GM18519 (cell line): ENCODE measurements at regions not wholly inside any gene's neighbourhood (a gene's known extent, or its start where the extent isn't known, plus 50 kb on each side); places are given as distances from the start of the nearest gene placed in this dataset.
"Not testable (repeated sequence)": the region's sequence is repeated elsewhere in the genome, so short reads cannot be mapped to it uniquely, and the experiment has no call there.

ENCODE experiments used
- ATAC-seq: cut with Tn5 transposase; IDR thresholded peaks from one replicate; pipeline ENCODE4 v1.9.1; 2021; ENCODE audit warnings: mild to moderate bottlenecking, moderate library complexity; ENCODE audit not compliant: unreplicated experiment, low FRiP score

DNA sequence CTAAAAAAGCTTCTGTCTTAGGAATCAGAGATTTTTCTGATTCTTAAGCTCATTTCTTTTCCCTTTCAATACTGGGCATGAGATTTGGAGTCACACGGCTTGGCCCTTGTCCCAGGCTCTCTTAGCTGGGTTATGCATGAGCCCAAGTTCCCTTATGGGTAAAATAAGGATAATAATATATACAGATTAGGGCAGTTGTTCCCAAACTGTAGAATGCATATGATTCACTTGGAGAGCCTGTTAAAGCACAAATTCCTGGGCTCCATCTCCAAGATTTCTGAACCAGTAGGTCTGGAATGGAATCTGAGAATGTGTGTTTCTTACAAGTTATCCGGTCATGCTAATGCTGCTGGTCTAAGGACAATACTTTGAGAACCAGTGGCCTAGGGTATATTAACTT is 154.0 kb downstream of the REEP3 start:
- ATAC-seq: no peak

- ATAC-seq: no peak
These were observed 155.8 kb downstream of the REEP3 start for GRCh38 chr10:63677001-63677400.

GRCh38 chr10:63680545-63680944 is 159.3 kb downstream of the REEP3 start:
- ATAC-seq: not testable (repeated sequence)

GRCh38 chr10:63681993-63682697 is 160.9 kb downstream of the REEP3 start:
- ATAC-seq: peak; percentile 50

DNA sequence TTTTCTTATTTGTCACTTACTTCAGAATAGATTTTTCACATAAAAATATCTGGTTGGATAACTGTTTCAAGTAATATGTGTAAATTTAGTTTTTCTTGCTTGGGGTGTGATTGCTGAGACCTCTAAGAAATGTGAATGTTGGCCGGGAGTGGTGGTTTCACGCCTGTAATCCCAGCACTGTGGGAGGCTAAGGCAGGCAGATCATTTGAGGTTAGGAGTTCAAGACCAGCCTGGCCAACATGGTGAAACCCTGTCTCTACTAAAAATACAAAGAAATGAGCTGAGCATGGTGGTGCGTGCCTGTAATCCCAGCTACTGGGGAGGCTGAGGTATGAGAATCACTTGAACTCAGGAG is 161.5 kb downstream of the REEP3 start:
- not testable (repeated sequence) for ATAC-seq

DNA sequence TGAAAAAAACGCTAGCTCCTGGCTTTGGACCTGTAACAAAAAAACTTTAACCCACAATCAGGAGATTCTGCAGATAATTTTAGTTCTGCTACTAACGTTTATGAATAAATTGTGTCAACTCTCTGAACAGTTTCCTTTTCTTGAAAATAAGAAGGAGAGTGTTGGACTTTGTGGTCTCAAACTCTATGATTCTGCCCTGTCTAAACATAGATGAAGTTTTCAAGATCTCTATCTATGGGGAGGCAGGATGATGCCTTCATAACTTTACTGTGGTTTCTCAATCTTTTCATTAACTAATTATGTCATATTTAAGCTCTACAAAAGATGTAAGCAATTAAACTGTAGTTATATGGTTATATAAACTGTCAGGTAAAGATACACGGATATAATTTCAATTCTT is 162.0 kb downstream of the REEP3 start:
- ATAC-seq: no peak

DNA sequence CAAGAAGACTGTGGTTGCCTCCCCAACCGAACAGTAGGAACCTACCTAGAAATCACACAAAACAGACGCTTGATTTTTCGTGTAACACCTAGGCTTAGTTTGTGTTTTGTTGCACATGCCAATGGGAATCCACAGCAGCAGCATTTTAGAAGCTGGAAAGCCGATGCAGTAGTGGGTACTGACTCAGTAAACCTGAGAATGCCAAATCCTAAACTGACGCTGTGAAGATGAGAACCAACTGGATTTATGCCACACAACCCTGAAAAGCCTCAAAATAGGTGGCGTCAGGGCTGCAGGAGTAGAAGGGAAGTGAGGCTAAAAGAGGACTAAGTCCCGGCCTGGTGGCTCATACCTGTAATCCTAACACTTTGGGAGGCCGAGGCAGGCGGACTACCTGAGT is 162.5 kb downstream of the REEP3 start:
- no peak for ATAC-seq

DNA sequence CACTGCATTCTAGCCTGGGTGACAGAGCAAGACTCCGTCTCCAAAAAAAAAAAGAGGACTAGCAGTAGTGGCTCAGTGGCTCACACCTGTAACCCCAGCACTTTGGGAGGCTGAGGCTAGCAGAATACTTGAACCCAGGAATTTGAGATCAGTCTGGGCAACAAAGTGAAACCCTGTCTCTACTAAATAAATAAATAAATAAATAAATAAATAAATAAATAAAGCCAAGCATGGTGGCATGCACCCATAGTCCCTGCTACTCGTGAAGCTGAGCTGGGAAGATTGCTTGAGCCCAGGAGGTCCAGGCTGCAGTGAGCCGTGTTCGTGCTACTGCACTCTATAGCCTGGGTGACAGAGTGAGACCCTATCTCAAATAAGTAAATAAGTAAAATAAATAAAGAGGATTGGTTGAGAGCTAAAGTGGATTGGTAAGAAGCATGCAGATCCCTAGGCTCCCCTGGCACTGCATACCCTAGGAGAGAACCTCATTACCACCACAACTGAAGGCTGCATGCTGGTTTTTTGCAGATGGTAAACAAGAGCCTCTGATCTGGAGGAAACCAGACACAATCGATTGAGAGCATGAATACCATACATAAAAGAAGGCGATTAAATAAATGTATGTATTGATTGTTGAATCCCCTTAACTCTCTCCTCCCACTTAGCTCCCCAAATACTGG is 163.2 kb downstream of the REEP3 start:
- no peak for ATAC-seq

GRCh38 chr10:63689768-63690167 is 168.6 kb downstream of the REEP3 start:
- no peak for ATAC-seq

DNA sequence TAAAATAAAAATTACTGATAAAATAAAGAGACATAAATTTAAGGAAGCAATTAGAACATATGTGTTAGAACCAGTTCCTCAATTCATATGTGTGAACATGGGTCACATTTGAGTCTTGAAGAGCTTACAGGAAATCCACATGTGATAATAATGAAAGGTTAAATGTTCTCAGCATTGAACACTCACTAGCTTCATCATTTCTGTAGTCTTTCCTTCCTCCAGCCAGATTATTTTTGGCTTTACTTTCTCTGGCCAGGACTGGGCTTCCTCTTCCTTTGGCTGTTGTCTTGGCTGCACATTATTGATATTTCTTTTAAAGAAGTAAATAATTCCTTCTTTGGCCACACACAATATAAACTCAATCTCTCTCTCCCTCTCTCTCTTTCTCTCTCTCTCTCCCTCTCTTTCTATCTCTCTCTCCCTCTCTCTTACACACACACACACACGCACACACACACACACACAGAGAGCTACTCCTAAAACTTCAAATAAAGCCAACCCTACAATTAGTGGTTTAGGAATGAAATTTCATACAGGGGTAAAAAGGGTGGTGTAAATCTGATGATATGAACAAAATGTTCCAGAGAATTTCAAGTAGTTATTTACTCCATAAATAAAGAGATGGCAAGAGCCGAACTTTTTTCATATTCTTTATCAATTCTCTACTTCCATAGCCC is 171.2 kb downstream of the REEP3 start:
- peak; percentile 67 for ATAC-seq

DNA sequence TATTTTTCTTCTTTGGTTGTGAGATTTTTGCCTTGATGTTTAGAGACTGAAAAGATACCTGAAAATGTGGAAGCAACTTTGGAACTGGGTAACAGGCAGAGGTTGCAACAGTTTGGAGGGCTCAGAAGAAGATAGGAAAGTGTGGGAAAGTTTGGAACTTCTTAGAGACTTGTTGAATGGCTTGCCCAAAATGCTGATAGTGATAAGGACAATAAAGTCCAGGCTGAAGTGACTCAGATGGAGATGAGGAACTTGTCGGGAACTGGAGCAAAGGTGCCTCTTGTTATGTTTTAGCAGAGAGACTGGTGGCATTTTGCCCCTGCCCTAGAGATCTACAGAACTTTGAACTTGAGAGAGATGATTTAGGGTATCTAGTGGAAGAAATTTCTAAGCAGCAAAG is 171.8 kb downstream of the REEP3 start:
- not testable (repeated sequence) for ATAC-seq

GRCh38 chr10:63696205-63696604 is 175.0 kb downstream of the REEP3 start:
- ATAC-seq: no peak

DNA sequence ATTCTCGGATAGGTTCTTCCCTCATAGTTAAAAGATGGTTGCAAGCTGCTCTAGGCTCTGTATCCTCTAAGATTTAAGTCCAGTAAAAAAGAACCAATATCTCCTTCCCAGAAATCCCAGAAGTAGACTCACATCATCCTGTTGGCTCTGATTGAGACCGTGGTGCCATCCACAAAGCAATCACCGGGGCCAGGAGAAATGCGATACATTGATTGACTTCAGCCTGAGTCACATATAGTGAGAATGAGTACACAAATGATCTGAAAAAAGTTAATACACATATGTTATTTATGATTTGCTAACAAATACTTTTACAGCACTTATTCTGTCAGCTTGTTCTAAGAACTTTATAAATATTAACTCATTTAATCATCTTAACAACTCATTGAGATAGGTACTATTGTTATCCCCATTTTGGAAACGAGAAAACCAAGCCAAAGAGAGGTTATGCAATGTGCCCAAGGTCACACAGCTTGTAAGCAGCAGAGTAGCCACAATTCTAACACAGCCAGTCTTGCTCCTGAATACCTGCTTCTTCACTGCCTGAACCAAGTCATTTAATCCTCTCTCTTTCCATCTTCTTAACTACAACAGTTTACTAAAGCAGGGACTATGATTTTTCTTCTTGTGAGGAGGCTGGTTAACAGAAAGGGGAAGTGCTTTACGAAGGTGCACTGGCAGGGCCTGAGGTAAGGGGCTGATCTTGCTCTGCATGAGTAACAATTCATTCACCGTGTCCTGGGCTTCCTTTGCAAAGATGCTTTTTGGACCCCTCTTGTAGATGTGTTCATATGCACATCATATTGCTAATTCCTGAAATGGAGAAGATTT is 177.0 kb downstream of the REEP3 start:
- ATAC-seq: peak; percentile 52

GRCh38 chr10:63698787-63699150 is 177.6 kb downstream of the REEP3 start:
- ATAC-seq: no peak

- no peak for ATAC-seq
These were observed 178.8 kb downstream of the REEP3 start for GRCh38 chr10:63699785-63700613.

GRCh38 chr10:63700631-63701156 is 179.5 kb downstream of the REEP3 start:
- ATAC-seq: no peak

GRCh38 chr10:63702092-63702491 is 180.9 kb downstream of the REEP3 start:
- no peak for ATAC-seq

- no peak for ATAC-seq
These were observed 182.0 kb downstream of the REEP3 start for GRCh38 chr10:63703113-63703670.

DNA sequence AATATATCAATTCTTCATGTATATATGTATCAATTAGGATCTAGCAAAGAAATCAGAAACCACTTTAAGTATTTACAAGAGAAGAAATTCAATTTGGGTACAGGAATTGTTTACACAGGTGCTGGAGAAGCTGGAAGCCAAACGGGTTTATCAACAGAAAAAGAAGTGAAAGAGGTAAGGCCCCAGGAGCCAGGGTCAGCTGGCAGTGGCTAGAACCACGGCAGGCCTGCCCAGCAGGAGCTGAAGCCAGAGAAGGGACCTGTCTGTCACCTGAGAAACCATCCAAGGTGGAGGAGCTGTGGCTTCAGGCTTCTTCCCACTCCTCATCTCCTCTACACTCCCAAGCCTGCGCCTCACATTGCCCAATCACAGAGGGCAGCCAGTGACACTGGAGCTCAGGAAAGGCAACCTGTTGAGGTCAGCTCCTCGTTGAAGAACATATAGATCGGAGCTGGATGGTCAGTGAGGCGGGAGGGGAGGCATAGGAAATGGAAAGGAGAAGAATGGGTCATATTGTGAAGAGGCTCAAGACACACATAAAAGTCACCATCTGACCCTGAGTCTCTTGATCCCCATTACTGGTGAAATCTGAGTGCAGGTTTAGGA is 182.6 kb downstream of the REEP3 start:
- no peak for ATAC-seq
